HUDEP-2 (cell line): ENCODE measurements at regions not wholly inside any gene's neighbourhood (a gene's known extent, or its start where the extent isn't known, plus 50 kb on each side); places are given as distances from the start of the nearest gene placed in this dataset.
"Not testable (repeated sequence)": the region's sequence is repeated elsewhere in the genome, so short reads cannot be mapped to it uniquely, and the experiment has no call there.

ENCODE experiments used
- DNase-seq, 76 experiments: peaks; one replicate each; lab custom pipeline; 2025; ENCODE audit not compliant: unreplicated experiment in 76 of 76; lab: John Stamatoyannopoulos, UW

DNA sequence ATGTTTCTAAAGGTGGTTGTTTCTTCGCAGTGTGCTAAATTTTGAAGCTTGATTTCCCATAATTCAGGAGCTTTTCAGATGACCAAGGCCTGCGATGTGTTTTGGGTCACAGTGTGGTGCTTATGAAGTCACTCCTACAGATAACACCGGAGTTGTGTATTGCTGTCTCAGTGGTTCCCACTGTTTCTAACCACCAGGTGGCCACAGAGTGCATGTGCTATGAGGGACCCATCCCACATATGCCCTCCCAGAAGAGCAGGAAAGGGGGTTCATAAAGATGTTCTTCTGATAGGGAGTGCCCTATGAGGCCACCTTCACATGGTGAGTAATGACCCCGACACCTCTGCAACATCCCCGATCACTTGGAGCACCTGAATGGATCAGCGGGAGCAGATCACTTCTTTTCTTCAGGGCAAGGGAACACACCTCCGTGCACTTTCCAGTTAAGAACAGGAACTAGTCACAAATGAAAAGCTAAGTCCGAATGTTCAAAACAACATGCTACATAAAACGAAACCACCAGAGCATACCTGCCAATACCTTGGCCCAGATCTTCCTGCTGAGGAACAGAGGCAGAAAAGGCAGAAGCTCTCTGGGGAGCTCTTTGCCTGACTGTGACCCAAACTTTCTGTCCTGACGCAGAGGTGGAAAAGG is 262.1 kb downstream of the FAM72C start:
- peak in 18 of 76 experiments; percentile 2 to 36 (median 12) for DNase-seq

DNA sequence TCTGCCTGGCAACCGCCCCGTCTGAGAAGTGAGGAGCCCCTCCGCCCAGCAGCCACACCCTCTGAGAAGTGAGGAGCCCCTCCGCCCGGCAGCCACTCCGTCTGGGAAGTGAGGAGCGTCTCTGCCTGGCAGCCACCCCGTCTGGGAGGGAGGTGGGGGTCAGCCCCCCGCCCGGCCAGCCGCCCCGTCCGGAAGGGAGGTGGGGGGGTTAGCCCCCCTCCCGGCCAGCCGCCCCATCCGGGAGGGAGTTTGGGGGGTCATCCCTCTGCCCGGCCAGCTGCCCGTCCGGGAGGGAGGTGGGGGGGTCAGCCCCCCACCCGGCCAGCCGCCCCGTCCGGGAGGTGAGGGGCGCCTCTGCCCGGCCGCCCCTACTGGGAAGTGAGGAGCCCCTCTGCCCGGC is 269.0 kb downstream of the FAM72C start:
- DNase-seq = not testable (repeated sequence)

- DNase-seq = no peak
These were observed 272.1 kb downstream of the FAM72C start for GRCh38 chr1:143699731-143700130.

GRCh38 chr1:143699115-143699514 is 272.7 kb downstream of the FAM72C start:
- DNase-seq = no peak

GRCh38 chr1:143698016-143698415 is 273.8 kb downstream of the FAM72C start:
- peak in 49 of 76 experiments; percentile 1 to 57 (median 31) for DNase-seq

- DNase-seq = no peak
These were observed 277.7 kb downstream of the FAM72C start for GRCh38 chr1:143694085-143694484.

- no peak for DNase-seq
These were observed 279.7 kb downstream of the FAM72C start for GRCh38 chr1:143691971-143692529.

DNA sequence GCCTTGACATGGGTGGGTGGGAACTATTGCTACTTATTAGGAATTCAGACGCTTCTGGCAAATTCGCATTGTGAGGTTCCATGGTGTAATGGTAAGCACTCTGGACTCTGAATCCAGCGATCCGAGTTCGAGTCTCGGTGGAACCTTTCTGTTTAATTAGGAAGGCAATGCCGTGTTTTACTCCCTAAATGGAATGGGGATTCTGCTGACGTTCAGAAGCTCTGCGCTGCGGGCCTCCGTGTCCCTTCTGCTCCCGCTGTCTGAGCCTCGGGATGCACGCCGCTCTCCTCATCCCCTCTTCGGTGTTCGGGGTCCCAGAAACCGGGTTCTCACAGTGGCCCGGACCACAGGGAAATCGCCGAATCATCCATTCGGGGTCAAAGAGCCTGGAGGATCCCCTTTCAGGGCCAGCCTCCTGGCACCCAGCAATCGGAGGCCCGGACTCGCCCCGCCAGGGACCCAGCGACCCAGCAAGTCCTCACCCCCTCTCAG is 280.3 kb downstream of the FAM72C start:
- peak in 1 of 76 experiments; percentile 4 for DNase-seq

DNA sequence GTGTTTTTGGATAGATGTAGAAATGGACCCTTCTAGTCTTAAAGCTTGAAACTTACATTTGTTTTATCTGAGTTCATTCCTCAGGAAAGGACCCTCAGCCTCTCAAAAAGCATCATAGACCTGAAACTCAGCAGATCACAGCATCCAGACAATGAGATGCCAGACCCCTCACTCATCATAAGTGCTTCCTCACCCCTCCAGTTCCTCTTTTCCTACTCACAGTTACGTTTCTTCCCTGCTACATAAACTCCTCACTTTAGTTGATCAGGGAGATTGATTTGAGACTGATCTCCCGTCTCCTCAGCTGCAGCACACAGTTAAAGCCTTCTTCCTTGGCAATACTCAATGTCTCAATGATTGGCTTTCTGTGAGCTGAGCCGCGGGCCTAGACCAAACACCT is 282.0 kb downstream of the FAM72C start:
- no peak for DNase-seq

DNA sequence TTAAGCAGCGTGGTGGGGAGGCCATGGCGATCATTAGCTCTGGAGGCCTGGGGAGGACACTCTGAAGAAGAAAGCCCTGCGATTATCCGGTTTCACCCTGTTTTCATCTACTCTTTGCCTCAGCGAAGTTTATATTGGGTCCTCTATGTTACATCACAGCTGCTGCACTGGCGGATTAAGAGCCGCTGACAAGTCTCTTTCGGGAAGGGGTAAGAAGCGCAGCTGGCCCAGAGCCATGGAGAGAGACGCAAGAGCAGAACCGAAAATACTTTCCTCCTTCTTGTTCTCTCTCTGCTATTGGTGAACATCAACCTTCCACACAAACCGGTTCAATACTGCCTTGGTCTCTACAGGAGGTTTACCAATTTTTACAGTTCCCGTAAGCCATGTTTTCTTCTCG is 291.5 kb downstream of the FAM72C start:
- DNase-seq = no peak

DNA sequence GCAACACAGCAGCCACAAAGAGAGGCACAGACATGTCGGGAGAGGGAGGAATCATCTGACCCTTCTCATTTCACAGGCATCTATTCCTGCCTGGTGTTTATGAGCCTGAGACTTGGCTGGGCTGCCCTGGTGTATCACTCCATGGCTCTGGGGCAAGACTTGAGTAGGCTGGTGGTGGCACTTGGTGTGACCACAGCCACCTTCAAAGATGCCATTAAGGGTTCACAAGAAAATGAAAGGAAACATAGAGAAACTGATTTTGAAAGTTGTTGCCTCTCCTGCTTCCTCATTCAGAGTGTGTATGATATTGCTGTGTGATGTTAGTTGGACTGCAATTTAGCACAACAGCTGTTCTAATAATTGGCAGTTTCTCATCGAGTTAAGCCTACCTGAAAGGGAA is 298.8 kb downstream of the FAM72C start:
- DNase-seq = no peak

DNA sequence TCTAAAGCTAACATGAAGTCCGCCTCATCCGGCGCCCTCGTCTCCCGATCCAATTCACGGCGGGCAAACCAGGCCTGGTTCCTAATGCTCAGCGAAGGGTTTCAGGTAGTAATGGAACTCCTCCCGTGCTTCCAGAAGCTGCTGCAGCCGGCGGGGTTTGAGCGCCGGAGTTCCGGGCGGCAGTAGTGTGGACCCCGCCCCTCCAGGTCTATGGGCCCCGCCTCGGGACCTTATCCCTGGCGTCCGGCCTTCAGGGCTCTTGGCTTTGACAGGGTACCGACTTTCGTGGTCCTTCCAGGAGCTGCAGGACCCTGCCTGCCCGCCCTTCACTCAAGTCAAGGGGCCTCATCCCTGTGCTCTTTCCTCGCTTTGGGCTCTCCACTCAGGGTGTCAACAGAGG is 304.1 kb downstream of the FAM72C start:
- no peak for DNase-seq

DNA sequence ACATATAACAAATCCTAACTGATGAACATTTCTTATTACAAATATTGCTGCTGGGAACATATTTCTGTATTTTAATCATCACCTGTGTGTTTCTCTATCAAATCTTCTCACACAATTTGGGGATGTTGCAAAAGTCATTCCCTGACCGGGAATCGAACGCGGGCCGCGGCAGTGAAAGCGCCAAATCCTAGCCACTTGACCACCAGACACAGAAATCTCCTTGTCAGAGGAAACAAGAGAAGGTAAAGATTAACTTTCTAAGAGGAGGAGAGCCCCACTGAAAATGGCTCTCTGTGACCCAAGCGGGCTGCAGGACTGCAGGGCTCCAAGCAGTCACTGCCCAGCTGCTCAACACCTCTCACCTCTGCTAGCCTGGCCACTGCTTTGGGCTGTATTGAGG is 304.9 kb downstream of the FAM72C start:
- no peak for DNase-seq

GRCh38 chr1:143665606-143666005 is 306.2 kb downstream of the FAM72C start:
- DNase-seq = no peak

GRCh38 chr1:143663056-143663455 is 308.7 kb downstream of the FAM72C start:
- DNase-seq = not testable (repeated sequence)

DNA sequence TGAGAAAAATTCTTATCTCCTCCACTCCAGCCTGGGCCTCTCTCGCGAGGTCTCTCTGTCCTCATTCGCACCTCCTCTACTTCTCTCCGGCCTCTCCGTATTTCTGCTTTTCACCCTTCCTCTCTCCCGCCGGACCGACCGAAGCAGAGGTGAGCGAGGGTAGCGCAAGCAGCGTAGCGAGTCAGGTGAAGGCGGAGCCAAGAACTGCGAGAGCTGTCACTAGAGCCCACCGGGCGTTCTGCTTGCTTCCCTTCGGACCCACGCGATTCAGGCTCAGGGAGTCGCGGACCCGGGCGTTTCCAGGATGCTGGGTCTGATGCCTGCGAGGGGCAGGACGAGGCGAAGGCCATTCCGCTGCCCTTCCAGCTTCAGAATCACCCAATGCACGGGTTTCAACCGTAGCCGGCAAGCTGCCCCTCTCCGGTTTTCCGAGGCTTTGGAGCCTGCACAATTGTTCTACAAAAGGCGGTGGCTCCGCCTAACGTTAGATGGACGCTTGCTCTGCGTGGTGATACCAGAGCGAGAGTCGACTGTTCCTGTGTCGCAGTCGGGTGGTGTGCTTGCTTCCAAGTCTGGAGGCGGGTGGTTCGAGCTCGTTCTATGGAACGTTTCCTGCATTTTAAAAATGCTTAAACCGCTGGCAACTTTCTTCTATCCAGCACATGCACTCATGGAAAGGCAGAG is 310.2 kb downstream of the FAM72C start:
- no peak for DNase-seq

DNA sequence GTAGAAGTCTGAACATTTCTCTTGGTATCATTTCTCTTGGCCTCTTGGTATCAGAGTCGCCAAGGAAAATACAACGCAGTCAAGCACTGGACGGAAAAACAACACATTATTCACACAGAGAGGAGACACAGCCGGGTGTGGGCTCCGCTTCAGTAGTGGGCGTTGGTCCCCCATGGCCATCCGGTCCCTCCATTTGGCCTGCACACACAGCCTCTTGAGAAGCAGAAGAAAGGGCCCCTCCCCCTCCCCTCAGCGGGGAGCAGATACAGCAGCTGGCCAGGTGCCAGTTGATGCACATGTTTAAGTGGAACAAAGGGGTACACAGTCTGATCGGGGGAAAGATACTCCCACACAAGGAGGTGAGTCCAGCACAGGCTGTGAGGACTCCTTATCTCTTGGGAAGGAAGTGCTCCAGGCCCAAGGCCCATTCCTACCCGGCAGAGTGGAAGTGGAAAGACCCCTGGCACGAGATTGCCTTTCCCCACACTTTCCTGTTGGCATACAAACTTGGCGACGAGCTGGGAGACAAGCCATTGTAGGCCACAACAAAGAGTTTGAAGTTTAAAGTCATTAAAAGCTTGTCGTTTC is 311.3 kb downstream of the FAM72C start:
- DNase-seq = peak in 2 of 76 experiments; percentile 1 to 5

DNA sequence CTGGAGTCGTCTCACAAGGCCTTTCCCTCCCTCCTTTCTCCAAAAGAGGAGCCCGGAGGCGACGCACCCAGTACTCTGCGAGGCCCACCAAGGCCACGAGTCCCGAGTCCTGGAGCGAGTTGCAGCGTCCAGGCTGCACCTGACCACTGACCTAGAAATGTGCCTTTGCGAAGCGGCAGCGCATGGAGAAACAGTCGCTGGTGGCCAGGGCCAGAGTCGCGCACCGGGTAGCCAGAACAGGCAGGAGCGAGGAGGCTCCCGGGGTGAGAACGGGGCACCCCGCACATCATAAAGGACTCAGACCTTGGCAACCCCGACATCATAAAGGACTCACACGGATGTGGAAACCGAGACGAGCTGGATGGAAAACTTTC is 318.4 kb downstream of the FAM72C start:
- no peak for DNase-seq

DNA sequence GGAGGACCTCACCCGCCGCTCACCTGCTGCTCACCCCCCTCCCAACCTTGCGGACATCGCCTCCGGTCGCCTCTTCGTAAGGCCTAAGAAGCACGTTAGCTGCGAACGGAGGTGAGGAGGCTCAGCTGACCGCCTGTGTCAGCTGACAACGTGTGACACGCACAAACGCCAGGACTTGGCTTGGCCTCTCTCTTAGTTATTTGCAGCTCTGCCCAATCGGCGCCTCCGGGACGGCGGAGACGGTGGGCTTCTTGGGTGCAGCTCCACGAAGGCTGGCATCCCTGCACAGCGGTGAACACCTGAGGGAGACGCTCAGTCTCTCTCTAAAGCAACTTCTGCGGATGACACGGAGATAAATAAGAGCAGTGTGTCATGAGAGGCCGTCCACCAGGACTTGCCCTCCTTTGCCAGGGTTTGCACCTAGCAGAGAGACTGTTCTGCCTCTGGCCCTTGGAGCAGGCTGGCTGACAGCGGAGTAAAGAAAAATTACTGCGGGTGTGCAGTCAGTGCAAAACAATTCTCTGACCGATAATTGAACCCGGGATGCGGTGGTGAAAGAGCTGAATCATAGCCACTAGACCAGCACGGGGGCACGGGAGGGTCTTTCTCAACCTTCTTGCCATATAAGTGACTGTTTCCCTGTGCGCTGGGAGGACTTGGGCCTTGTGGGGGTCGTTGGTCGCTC is 318.9 kb downstream of the FAM72C start:
- no peak for DNase-seq

GRCh38 chr1:143652187-143652586 is 319.6 kb downstream of the FAM72C start:
- no peak for DNase-seq

DNA sequence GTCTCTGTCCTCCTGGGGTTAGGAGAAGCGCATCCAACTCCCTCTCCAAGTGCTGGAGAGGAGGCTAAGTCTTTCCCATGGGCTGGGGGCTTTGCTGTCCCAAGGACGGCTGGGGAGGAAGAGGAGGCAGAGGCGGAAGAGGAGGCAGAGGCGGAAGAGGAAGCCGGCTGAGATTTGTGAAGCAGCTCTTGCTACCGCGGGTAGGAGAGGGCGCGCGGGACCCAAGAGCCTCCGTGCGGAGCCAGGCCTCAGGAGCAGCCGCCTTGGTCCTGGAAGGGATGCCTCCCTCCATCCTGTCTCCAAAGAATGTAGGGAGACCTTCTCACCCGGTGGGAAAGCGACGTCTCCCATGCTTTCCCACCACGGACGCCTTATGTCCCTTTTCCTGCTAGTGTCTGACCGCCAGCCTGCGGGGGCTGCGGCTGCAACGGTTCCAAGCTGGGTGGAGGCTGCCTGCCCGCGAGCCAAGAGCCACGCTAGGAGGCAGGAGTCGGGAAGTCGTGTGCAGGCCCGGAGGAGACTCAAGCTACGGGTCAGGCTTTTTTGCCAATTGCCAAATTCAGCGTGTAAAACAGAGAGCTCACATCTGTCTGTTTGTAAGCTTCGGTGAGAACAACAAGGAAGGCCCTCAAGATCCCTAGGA is 320.3 kb downstream of the FAM72C start:
- DNase-seq = no peak
